IMR-90 (cell line): ENCODE measurements at regions not wholly inside any gene's neighbourhood (a gene's known extent, or its start where the extent isn't known, plus 50 kb on each side); places are given as distances from the start of the nearest gene placed in this dataset.

Experiments
- ATAC-seq: fragments of 200-7000 bp; cut with Tn5 transposase; 2 replicates; pipeline ENCODE4 v1.9.1; 2020; ENCODE audit warnings: low read depth, mild to moderate bottlenecking, moderate library complexity
- BruUV-seq: library from RNA; stranded (reverse); fragments of 400-500 nt; replicated peaks from 2 replicates; lab custom pipeline; 2021; lab: Mats Ljungman, UMichigan
- CTCF ChIA-PET: fragments of 300-600 bp; formaldehyde crosslinking; extraction: SDS; loops from one replicate; lab custom pipeline; 2021; ENCODE audit warnings: antibody characterized with exemption; lab: Yijun Ruan, JAX
- POLR2A ChIA-PET: fragments of 300-600 bp; sonication (Branson Sonifier 250); formaldehyde crosslinking; loops from one replicate; lab custom pipeline; 2022; ENCODE audit warnings: antibody characterized with exemption; ENCODE audit not compliant: unreplicated experiment; lab: Charles Lee
- DNase-seq: peaks from one replicate; pipeline ENCODE4 v3.0.0; 2013
- H2AFZ ChIP-seq: replicated peaks from 2 replicates; pipeline ENCODE3; 2013; ENCODE audit warnings: low read length, mild to moderate bottlenecking; ENCODE audit not compliant: poor library complexity
- H2AK5ac ChIP-seq: 2 replicates; pipeline ENCODE4 v1.6.1; 2013; ENCODE audit warnings: low read depth, low read length, inconsistent platforms
- H2AK9ac ChIP-seq: replicated peaks from 2 replicates; pipeline ENCODE3; 2013; ENCODE audit warnings: mild to moderate bottlenecking, low read depth, low read length, moderate library complexity; ENCODE audit not compliant: poor library complexity
- H2BK120ac ChIP-seq: 2 replicates; pipeline ENCODE4 v1.6.1; 2013; ENCODE audit warnings: low read depth, low read length, inconsistent platforms
- H2BK15ac ChIP-seq: 3 replicates; pipeline ENCODE4 v1.6.1; 2013; ENCODE audit warnings: low read depth, low read length, inconsistent platforms
- H2BK20ac ChIP-seq: 2 replicates; pipeline ENCODE4 v1.6.1; 2013; ENCODE audit warnings: low read depth, mild to moderate bottlenecking, inconsistent platforms, low read length, moderate library complexity
- H2BK5ac ChIP-seq: 2 replicates; pipeline ENCODE4 v1.6.1; 2013; ENCODE audit warnings: mild to moderate bottlenecking, low read depth, low read length, inconsistent platforms; ENCODE audit not compliant: poor library complexity, severe bottlenecking
- H3K14ac ChIP-seq: replicated peaks from 2 replicates; pipeline ENCODE4 v1.6.1; 2013; ENCODE audit warnings: low read depth, low read length, inconsistent platforms
- H3K18ac ChIP-seq: 2 replicates; pipeline ENCODE4 v1.6.1; 2013; ENCODE audit warnings: low read depth, low read length, control low read depth
- H3K23ac ChIP-seq: 2 replicates; pipeline ENCODE4 v1.6.1; 2013; ENCODE audit warnings: low read depth, low read length, inconsistent platforms
- H3K27ac ChIP-seq: 2 replicates; pipeline ENCODE4 v1.5.1; 2013; ENCODE audit warnings: mild to moderate bottlenecking, control low read depth, low read length; ENCODE audit not compliant: insufficient read depth
- H3K27me3 ChIP-seq: 2 replicates; pipeline ENCODE4 v1.6.1; 2013; ENCODE audit warnings: low read length; ENCODE audit not compliant: control insufficient read depth, insufficient read depth
- H3K36me3 ChIP-seq: 2 replicates; pipeline ENCODE4 v1.6.1; 2013; ENCODE audit warnings: low read length, mixed read lengths; ENCODE audit not compliant: control insufficient read depth, insufficient read depth
- H3K4ac ChIP-seq: 2 replicates; pipeline ENCODE4 v1.6.1; 2013; ENCODE audit warnings: low read depth, low read length, inconsistent platforms
- H3K4me1 ChIP-seq: 2 replicates; pipeline ENCODE4 v1.6.1; 2013; ENCODE audit warnings: low read length, mixed read lengths; ENCODE audit not compliant: control insufficient read depth, insufficient read depth
- H3K4me2 ChIP-seq: 2 replicates; pipeline ENCODE4 v1.6.1; 2013; ENCODE audit warnings: low read depth, mild to moderate bottlenecking, control low read depth, low read length, moderate library complexity
- H3K4me3 ChIP-seq: 2 replicates; pipeline ENCODE4 v1.5.1; 2013; ENCODE audit warnings: low read depth, mild to moderate bottlenecking, control low read depth, low read length, moderate library complexity; ENCODE audit not compliant: insufficient read depth
- H3K56ac ChIP-seq: 2 replicates; pipeline ENCODE4 v1.6.1; 2013; ENCODE audit warnings: low read length, inconsistent platforms; ENCODE audit not compliant: insufficient read depth; ENCODE audit errors: extremely low read depth
- H3K79me1 ChIP-seq, 2 experiments: 2 replicates each; pipeline ENCODE4 v1.6.1; 2013; ENCODE audit warnings: low read length in 2 of 2, inconsistent platforms in 1 of 2, low read depth in 1 of 2
- H3K9ac ChIP-seq: 2 replicates; pipeline ENCODE4 v1.6.1; 2013; ENCODE audit warnings: low read depth, low read length, control low read depth
- H3K9me1 ChIP-seq: 2 replicates; pipeline ENCODE4 v1.6.1; 2013; ENCODE audit warnings: low read length, inconsistent platforms; ENCODE audit not compliant: insufficient read depth
- H3K9me3 ChIP-seq: 2 replicates; pipeline ENCODE4 v1.6.1; 2013; ENCODE audit warnings: low read length; ENCODE audit not compliant: control insufficient read depth, insufficient read depth
- H4K20me1 ChIP-seq: 2 replicates; pipeline ENCODE4 v1.6.1; 2013; ENCODE audit warnings: low read length, inconsistent platforms; ENCODE audit not compliant: insufficient read depth
- H4K5ac ChIP-seq: 2 replicates; pipeline ENCODE4 v1.6.1; 2013; ENCODE audit warnings: mild to moderate bottlenecking, low read depth, low read length, control low read depth
- H4K8ac ChIP-seq, 2 experiments: 2 replicates each; pipeline ENCODE4 v1.6.1; 2013; ENCODE audit warnings: low read depth in 2 of 2, low read length in 2 of 2, control low read depth in 1 of 2, inconsistent platforms in 1 of 2
- H4K91ac ChIP-seq: 2 replicates; pipeline ENCODE4 v1.6.1; 2013; ENCODE audit warnings: low read depth, low read length, inconsistent platforms; ENCODE audit not compliant: insufficient read depth
- BHLHE40 ChIP-seq: fragments of 150-350 bp; IDR thresholded peaks from 2 replicates; pipeline ENCODE4 v1.6.1; 2016; ENCODE audit warnings: mild to moderate bottlenecking, low read depth, low read length
- WGBS, 2 experiments: methylation state at CpG; one replicate each; pipeline versions ENCODE4 v1.1.5 to v1.1.7; 2013; ENCODE audit warnings: missing lambda C conversion rate in 2 of 2; ENCODE audit not compliant: insufficient read length in 1 of 2; ENCODE audit errors: extremely low coverage in 2 of 2; 5-methylcytosine and 5-hydroxymethylcytosine counted together
- dilution Hi-C: fragments of 300-500 bp; cut with HindIII; formaldehyde crosslinking; loops from one replicate; pipeline ENCODE4 v1.14.3; 2018; ENCODE audit warnings: low sequenced_read_pairs; ENCODE audit not compliant: unreplicated experiment
- in situ Hi-C: fragments of 300-500 bp; cut with MboI; formaldehyde crosslinking; loops from 3 replicates; pipeline ENCODE4 v1.14.3; 2019; ENCODE audit warnings: low sequenced_read_pairs, inconsistent platforms, mixed read lengths
- intact Hi-C: fragments of 100-400 bp; cut with micrococcal nuclease; formaldehyde crosslinking; loops from 2 replicates; pipeline ENCODE4 v1.10.0; 2022

DNA sequence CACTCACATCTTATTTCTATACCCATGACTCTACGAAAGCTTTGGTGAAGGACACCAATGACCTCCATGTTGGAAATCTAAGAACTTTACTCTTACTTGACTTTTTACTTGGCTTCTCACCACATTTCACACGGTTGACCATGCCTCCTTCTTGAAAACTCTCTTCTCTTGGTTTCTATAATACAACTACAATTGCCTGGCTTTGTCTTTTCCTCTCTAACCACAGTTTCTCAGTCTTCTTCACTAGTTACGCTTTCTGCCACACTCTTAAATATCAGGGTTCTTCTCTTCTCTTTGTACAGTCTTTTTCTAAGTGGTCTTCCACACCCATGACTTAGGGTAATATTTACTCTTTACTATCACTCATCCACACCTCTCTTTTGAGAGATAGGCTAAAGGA is 2079.8 kb upstream of the WWC1 start:
- no peak overlapping the region for H2AK5ac ChIP-seq
- H3K4me3 ChIP-seq = no peak overlapping the region
- H3K9me3 ChIP-seq = peaks cover 2% of the 10 kb centered on the region
- in situ Hi-C loops (no loop called here), intact Hi-C loops (no loop called here), dilution Hi-C loops (no loop called here)
- no peak overlapping the region for H2BK5ac ChIP-seq
- no peak overlapping the region for H2AFZ ChIP-seq
- no peak overlapping the region for H3K18ac ChIP-seq
- POLR2A ChIA-PET = no interaction called here
- H3K23ac ChIP-seq = no peak overlapping the region
- TF ChIP-seq BHLHE40 = no peak
- no peak overlapping the region for H3K9ac ChIP-seq
- CTCF ChIA-PET = interaction anchor here (0.6 kb wide), 1 partner anchor 13 kb away, joined by 3 read pairs; no protein-coding TSS in a partner anchor
- no peak overlapping the region for H2BK20ac ChIP-seq
- H3K36me3 ChIP-seq = no peaks in the 10 kb centered on the region
- H4K5ac ChIP-seq = no peak overlapping the region
- H4K20me1 ChIP-seq = no peaks in the 10 kb centered on the region
- H3K27ac ChIP-seq = no peak overlapping the region
- H3K4me1 ChIP-seq = no peaks in the 10 kb centered on the region
- DNase-seq (no peak), ATAC-seq (no peak)
- no peak overlapping the region for H4K91ac ChIP-seq
- no peak overlapping the region for H3K56ac ChIP-seq
- H3K4ac ChIP-seq = no peak overlapping the region
- no peak overlapping the region for H2BK120ac ChIP-seq
- no peaks in the 10 kb centered on the region for H3K27me3 ChIP-seq
- H4K8ac ChIP-seq = no peak overlapping the region
- no peak overlapping the region for H3K14ac ChIP-seq
- H2AK9ac ChIP-seq = no peak overlapping the region
- no TSS peak for BruUV-seq
- no peak overlapping the region for H2BK15ac ChIP-seq
- H3K9me1 ChIP-seq = no peaks in the 10 kb centered on the region
- 22% methylated on average over 2 of the region's 3 CpGs; no CpG with 5 or more reads in 1 of the 2 experiments for WGBS, 2 experiments
- H3K79me1 ChIP-seq = no peaks in the 10 kb centered on the region
- H3K4me2 ChIP-seq = no peak overlapping the region
